Spleen (tissue), 11 donors: ENCODE measurements at regions not wholly inside any gene's neighbourhood (a gene's known extent, or its start where the extent isn't known, plus 50 kb on each side); places are given as distances from the start of the nearest gene placed in this dataset.

ENCODE experiments used
- DNase-seq: peaks from one replicate; pipeline ENCODE4 v3.0.0-alpha.2; 2020
- H3K27ac ChIP-seq, 8 donors: fragments of 200-600 bp; sonication (generic) in 7 of 8; 1 replicate in 4 of 8; 2 replicates in 4 of 8; pipeline versions ENCODE4 v1.5.0 to v1.8.0; 2016 to 2021; ENCODE audit warnings: inconsistent platforms in 4 of 8, mild to moderate bottlenecking in 4 of 8, moderate library complexity in 1 of 8
- H3K27me3 ChIP-seq, 7 donors: fragments of 200-600 bp; sonication (generic) in 6 of 7; replicated peaks in 1 of 7; 1 replicate in 4 of 7; 2 replicates in 3 of 7; pipeline versions ENCODE4 v1.5.0 to v1.8.0; 2016 to 2021; ENCODE audit warnings: inconsistent platforms in 3 of 7, mild to moderate bottlenecking in 1 of 7
- H3K36me3 ChIP-seq, 6 donors: fragments of 200-600 bp; sonication (generic) in 5 of 6; 1 replicate in 4 of 6; 2 replicates in 2 of 6; pipeline versions ENCODE4 v1.5.0 to v1.8.0; 2016 to 2021; ENCODE audit warnings: inconsistent platforms in 2 of 6
- H3K4me1 ChIP-seq, 6 donors: fragments of 200-600 bp; sonication (generic) in 5 of 6; 1 replicate in 3 of 6; 2 replicates in 3 of 6; pipeline versions ENCODE4 v1.5.0 to v1.8.0; 2016 to 2021; ENCODE audit warnings: inconsistent platforms in 3 of 6
- H3K4me3 ChIP-seq, 8 donors: fragments of 200-600 bp; sonication (generic) in 7 of 8; 1 replicate in 4 of 8; 2 replicates in 4 of 8; pipeline versions ENCODE4 v1.5.0 to v1.8.0; 2016 to 2021; ENCODE audit warnings: inconsistent platforms in 4 of 8, mild to moderate bottlenecking in 4 of 8, moderate library complexity in 2 of 8
- H3K9me3 ChIP-seq, 8 donors: fragments of 200-600 bp; sonication (generic) in 7 of 8; 1 replicate in 4 of 8; 2 replicates in 4 of 8; pipeline versions ENCODE4 v1.5.0 to v1.8.0; 2016 to 2021; ENCODE audit warnings: inconsistent platforms in 4 of 8
- CTCF ChIP-seq, 11 experiments: fragments of 200-600 bp in 7 of 11; fragments of 450-650 bp in 4 of 11; sonication (generic) in 4 of 11; IDR thresholded peaks in 8 of 11; conservative IDR thresholded peaks in 3 of 11; 1 replicate in 7 of 11; 2 replicates in 4 of 11; pipeline versions ENCODE4 v1.4.0 to v1.8.0; 2016 to 2021; ENCODE audit warnings: antibody characterized with exemption in 11 of 11, inconsistent platforms in 4 of 11, mild to moderate bottlenecking in 1 of 11
- POLR2A ChIP-seq, 3 donors: fragments of 450-650 bp; IDR thresholded peaks; one replicate each; pipeline ENCODE4 v1.5.1; 2017; ENCODE audit warnings: antibody characterized with exemption in 3 of 3, mild to moderate bottlenecking in 1 of 3
- POLR2AphosphoS5 ChIP-seq, 3 donors: sonication (generic); formaldehyde crosslinking; IDR thresholded peaks; one replicate each; pipeline ENCODE4 v1.5.1; 2017; ENCODE audit warnings: antibody characterized with exemption in 3 of 3
- WGBS, 5 donors: extraction: QIAGEN DNeasy Blood & Tissue Kit in 3 of 5; methylation state at CpG; one replicate each; pipeline versions ENCODE4 v1.1.5 to v1.1.7; 2013 to 2018; 5-methylcytosine and 5-hydroxymethylcytosine counted together
- intact Hi-C: fragments of 100-400 bp; cut with DNase I; formaldehyde crosslinking; loops from one replicate; pipeline ENCODE4 v1.15.0; 2023; ENCODE audit warnings: low total_unique reads
- donor health status: healthy with polysubstance abuse.
- donor health status: DM: no; HTN: no; CAD: no; lungs with moderate emphysema.
- donor health status: DM: no; HTN: no; CAD: no.
- donor health status: Bipolar disorder and iron deficiency.
- donor health status: healthy.
- donor health status: DM: no; HTN: no; CAD: no.
- donor health status: DM: yes; HTN: yes; CAD: no.

- no peak for TF ChIP-seq POLR2AphosphoS5 (IDR thresholded peaks at IDR 0.05)
- no peak for TF ChIP-seq CTCF (IDR thresholded peaks at IDR 0.05 in 8 of 11, conservative IDR thresholded peaks at IDR 0.05 in 3 of 11)
- no peak for TF ChIP-seq POLR2A (IDR thresholded peaks at IDR 0.05)
These were observed 83.1 kb downstream of the PDCL3 start for GRCh38 chr2:100645695-100646429.

GRCh38 chr2:100647709-100648108 lies 84.9 kb downstream of the PDCL3 start:
- whole genome bisulfite sequencing, 5 donors: 80 to 92% (median 90%) methylated on average over 1 of the region's 1 CpG
- Histone ChIP-seq H3K36me3 (no peaks in the 10 kb centered on the region), H3K27me3 (peaks cover 0 to 3% (median 0%) of the 10 kb centered on the region in 7 donors), H3K4me3 (no peak overlapping the region), H3K4me1 (peaks cover 0 to 5% (median 0%) of the 10 kb centered on the region in 6 donors), H3K9me3 (peaks cover 0 to 16% (median 13%) of the 10 kb centered on the region in 8 donors), H3K27ac (no peak overlapping the region)
- intact Hi-C loops: no loop called here
- TF ChIP-seq CTCF (IDR thresholded peaks at IDR 0.05 in 8 of 11, conservative IDR thresholded peaks at IDR 0.05 in 3 of 11) (no peak), POLR2AphosphoS5 (IDR thresholded peaks at IDR 0.05) (no peak), POLR2A (IDR thresholded peaks at IDR 0.05) (no peak)
- no peak for DNase-seq

More at GRCh38 chr2:100645695-100646429, 83.1 kb downstream of the PDCL3 start:
- H3K27me3 ChIP-seq: peaks cover 0 to 15% (median 0%) of the 10 kb centered on the region in 7 donors
- H3K9me3 ChIP-seq: peaks cover 0 to 16% (median 13%) of the 10 kb centered on the region in 8 donors
- H3K27ac ChIP-seq: no peak overlapping the region
- H3K36me3 ChIP-seq: no peaks in the 10 kb centered on the region
- no peak overlapping the region for H3K4me3 ChIP-seq
- intact Hi-C loops: no loop called here
- WGBS, 5 donors: 59 to 77% (median 72%) methylated on average over 8 of the region's 8 CpGs
- peaks cover 0 to 5% (median 0%) of the 10 kb centered on the region in 6 donors for H3K4me1 ChIP-seq
- no peak for DNase-seq

GRCh38 chr2:100650151-100650550 lies 87.4 kb downstream of the PDCL3 start:
- no peak for DNase-seq
- H3K27me3 ChIP-seq: peaks cover 0 to 3% (median 0%) of the 10 kb centered on the region in 7 donors
- H3K9me3 ChIP-seq: peaks cover 0 to 21% (median 13%) of the 10 kb centered on the region in 8 donors
- TF ChIP-seq POLR2A (IDR thresholded peaks at IDR 0.05): no peak
- TF ChIP-seq CTCF (IDR thresholded peaks at IDR 0.05 in 8 of 11, conservative IDR thresholded peaks at IDR 0.05 in 3 of 11): no peak
- TF ChIP-seq POLR2AphosphoS5 (IDR thresholded peaks at IDR 0.05): no peak
- 59 to 74% (median 66%) methylated on average over 3 of the region's 3 CpGs for WGBS, 5 donors
- H3K4me1 ChIP-seq: no peaks in the 10 kb centered on the region
- intact Hi-C loops: no loop called here
- H3K36me3 ChIP-seq: no peaks in the 10 kb centered on the region
- no peak overlapping the region for H3K27ac ChIP-seq
- no peak overlapping the region for H3K4me3 ChIP-seq

- 84 to 89% (median 85%) methylated on average over 7 of the region's 7 CpGs for WGBS, 5 donors
- H3K4me1 ChIP-seq: no peaks in the 10 kb centered on the region
These were observed 90.7 kb downstream of the PDCL3 start for GRCh38 chr2:100653449-100654035.

More at GRCh38 chr2:100653449-100654035, 90.7 kb downstream of the PDCL3 start:
- no peaks in the 10 kb centered on the region for H3K27me3 ChIP-seq
- H3K36me3 ChIP-seq: no peaks in the 10 kb centered on the region
- no peak overlapping the region for H3K27ac ChIP-seq
- TF ChIP-seq POLR2A (IDR thresholded peaks at IDR 0.05) (no peak), POLR2AphosphoS5 (IDR thresholded peaks at IDR 0.05) (no peak), CTCF (IDR thresholded peaks at IDR 0.05 in 8 of 11, conservative IDR thresholded peaks at IDR 0.05 in 3 of 11) (no peak)
- peaks cover 0 to 10% (median 5%) of the 10 kb centered on the region in 8 donors for H3K9me3 ChIP-seq
- H3K4me3 ChIP-seq: no peak overlapping the region
- intact Hi-C loops: no loop called here
- DNase-seq: no peak
